Neural cell (in vitro differentiated cells): ENCODE measurements at regions not wholly inside any gene's neighbourhood (a gene's known extent, or its start where the extent isn't known, plus 50 kb on each side); places are given as distances from the start of the nearest gene placed in this dataset.

Experiments
- H2AFZ ChIP-seq: fragments of 200-600, 300-800 bp; sonication (generic), shearing (Covaris generic); 2 replicates; pipeline ENCODE4 v1.6.0; 2014; ENCODE audit warnings: low read depth, mild to moderate bottlenecking, antibody characterized with exemption, low read length, moderate library complexity
- H3F3A ChIP-seq: fragments of 200-600 bp; shearing (Covaris generic); 2 replicates; pipeline ENCODE4 v1.6.1; 2016; ENCODE audit warnings: mild to moderate bottlenecking, moderate library complexity, mixed read lengths, antibody characterized with exemption, low read length; ENCODE audit not compliant: insufficient read depth, poor library complexity, severe bottlenecking
- H3K27ac ChIP-seq: fragments of 200-600, 300-800 bp; sonication (generic), shearing (Covaris generic); 2 replicates; pipeline ENCODE4 v1.5.1; 2014; ENCODE audit warnings: mild to moderate bottlenecking, low read length, moderate library complexity
- H3K27me3 ChIP-seq: fragments of 300-800, 200-600 bp; sonication (generic), shearing (Covaris generic); 2 replicates; pipeline ENCODE4 v1.6.0; 2014; ENCODE audit warnings: mild to moderate bottlenecking, low read depth, low read length, moderate library complexity; ENCODE audit not compliant: insufficient read depth
- H3K36me3 ChIP-seq: fragments of 300-800, 200-600 bp; sonication (generic), shearing (Covaris generic); 2 replicates; pipeline ENCODE4 v1.5.1; 2014; ENCODE audit warnings: mild to moderate bottlenecking, antibody characterized with exemption, low read length, moderate library complexity; ENCODE audit not compliant: insufficient read depth
- H3K4me2 ChIP-seq: fragments of 300-800, 200-600 bp; sonication (generic), shearing (Covaris generic); 2 replicates; pipeline ENCODE4 v1.6.0; 2014; ENCODE audit warnings: mild to moderate bottlenecking, low read length
- H3K4me3 ChIP-seq: fragments of 300-800, 200-600 bp; sonication (generic), shearing (Covaris generic); 2 replicates; pipeline ENCODE4 v1.5.1; 2014; ENCODE audit warnings: mild to moderate bottlenecking, low read length, moderate library complexity
- H3K79me2 ChIP-seq: fragments of 200-600 bp; shearing (Covaris generic); replicated peaks from 2 replicates; pipeline ENCODE4 v1.6.0; 2014; ENCODE audit warnings: mild to moderate bottlenecking, low read length, moderate library complexity; ENCODE audit not compliant: insufficient read depth
- H3K9ac ChIP-seq: fragments of 300-800, 200-600 bp; sonication (generic), shearing (Covaris generic); 2 replicates; pipeline ENCODE4 v1.6.1; 2016; ENCODE audit warnings: mild to moderate bottlenecking, low read length, mixed read lengths
- H3K9me2 ChIP-seq: fragments of 200-600 bp; shearing (Covaris generic); 2 replicates; pipeline ENCODE4 v1.6.1; 2016; ENCODE audit warnings: mild to moderate bottlenecking, low read length, mixed read lengths; ENCODE audit not compliant: insufficient read depth
- H3K9me3 ChIP-seq: fragments of 200-600, 300-800 bp; sonication (generic), shearing (Covaris generic); 2 replicates; pipeline ENCODE4 v1.6.1; 2016; ENCODE audit warnings: mild to moderate bottlenecking, mixed run types, low read length, moderate library complexity, mixed read lengths
- H4K20me1 ChIP-seq: fragments of 200-600 bp; shearing (Covaris generic); 2 replicates; pipeline ENCODE4 v1.6.1; 2016; ENCODE audit warnings: mild to moderate bottlenecking, mixed run types; ENCODE audit not compliant: insufficient read depth
- EP300 ChIP-seq: fragments of 450-650 bp; conservative IDR thresholded peaks from 2 replicates; pipeline ENCODE4 v1.6.1; 2014; ENCODE audit warnings: antibody characterized with exemption, mild to moderate bottlenecking, moderate library complexity; ENCODE audit not compliant: poor library complexity, severe bottlenecking
- EZH2 ChIP-seq: fragments of 200-600, 300-800 bp; shearing (Covaris generic), sonication (generic); IDR thresholded peaks from 2 replicates; pipeline ENCODE4 v1.6.1; 2014; ENCODE audit warnings: antibody characterized with exemption, low read length, borderline replicate concordance, mild to moderate bottlenecking; ENCODE audit not compliant: insufficient read depth, poor library complexity, severe bottlenecking
- MXI1 ChIP-seq: fragments of 450-650 bp; conservative IDR thresholded peaks from 2 replicates; pipeline ENCODE4 v1.6.1; 2014; ENCODE audit warnings: antibody characterized with exemption, mild to moderate bottlenecking; ENCODE audit not compliant: poor library complexity, severe bottlenecking
- POLR2AphosphoS5 ChIP-seq: IDR thresholded peaks from 2 replicates; pipeline ENCODE4 v1.6.1; 2012
- RAD21 ChIP-seq: fragments of 450-650 bp; conservative IDR thresholded peaks from 2 replicates; pipeline ENCODE4 v1.6.1; 2014; ENCODE audit warnings: antibody characterized with exemption, mild to moderate bottlenecking, moderate library complexity
- SMC3 ChIP-seq: fragments of 450-650 bp; conservative IDR thresholded peaks from 2 replicates; pipeline ENCODE4 v1.6.1; 2014; ENCODE audit warnings: antibody characterized with exemption, mild to moderate bottlenecking, moderate library complexity; ENCODE audit not compliant: poor library complexity
- TAF1 ChIP-seq: IDR thresholded peaks from 2 replicates; pipeline ENCODE4 v1.6.1; 2012; ENCODE audit warnings: low read depth
- TF ChIP-seq, protein P1 (sequence below): fragments of 450-650 bp; IDR thresholded peaks from 2 replicates; pipeline ENCODE4 v1.5.1; 2014; ENCODE audit warnings: antibody characterized with exemption, mild to moderate bottlenecking, moderate library complexity; ENCODE audit not compliant: poor library complexity, severe bottlenecking
- TF ChIP-seq, protein P2 (sequence below): IDR thresholded peaks from 2 replicates; pipeline ENCODE4 v1.6.1; 2012; ENCODE audit warnings: borderline replicate concordance

DNA sequence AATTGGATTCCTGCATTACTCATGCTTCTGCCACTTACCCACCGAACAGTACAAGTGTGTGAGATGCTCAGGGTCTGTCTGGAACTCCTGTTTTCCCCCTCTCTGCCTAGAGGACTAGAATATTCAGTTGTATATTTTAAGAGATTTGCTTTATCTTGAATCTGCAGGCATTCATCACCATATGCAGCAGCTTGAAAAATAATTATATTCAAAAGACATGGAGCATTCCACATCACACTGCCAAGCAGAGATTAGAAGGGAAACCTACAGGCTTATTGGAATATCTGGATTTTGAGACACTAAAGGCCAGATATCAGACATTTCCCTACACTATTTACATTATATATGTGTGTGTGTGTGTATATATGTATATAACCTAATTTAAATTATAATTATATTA lies 382.8 kb upstream of the POM121L12 start:
- H4K20me1 ChIP-seq: no peaks in the 10 kb centered on the region
- no peak overlapping the region for H3K27ac ChIP-seq
- no peaks in the 10 kb centered on the region for H3F3A ChIP-seq
- H3K9me2 ChIP-seq: no peaks in the 10 kb centered on the region
- H3K4me2 ChIP-seq: no peak overlapping the region
- no peaks in the 10 kb centered on the region for H3K27me3 ChIP-seq
- TF ChIP-seq MXI1 (no peak), SMC3 (no peak), EP300 (no peak)
- H3K9ac ChIP-seq: no peak overlapping the region
- no peak overlapping the region for H3K4me3 ChIP-seq
- no peaks in the 10 kb centered on the region for H3K79me2 ChIP-seq
- H2AFZ ChIP-seq: no peak overlapping the region
- H3K36me3 ChIP-seq: no peaks in the 10 kb centered on the region
- no peaks in the 10 kb centered on the region for H3K9me3 ChIP-seq

DNA sequence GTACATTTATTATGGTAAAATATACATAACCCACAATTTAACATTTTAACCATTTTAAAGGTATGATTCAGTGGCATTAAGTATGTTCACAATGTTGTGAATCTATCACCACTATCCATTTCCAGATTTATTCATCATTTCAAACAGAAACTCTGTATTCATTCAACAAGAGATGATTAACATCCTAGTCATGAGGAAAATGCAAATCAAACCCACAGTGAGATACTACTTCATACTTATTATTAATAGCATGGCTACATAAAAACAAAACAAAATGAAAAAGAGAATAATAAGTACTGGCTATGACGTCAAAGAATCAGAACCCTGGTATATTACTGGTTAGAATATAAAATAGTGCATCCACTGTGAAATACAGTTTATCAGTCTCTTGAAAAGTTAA lies 386.6 kb upstream of the POM121L12 start:
- no peak for TF ChIP-seq POLR2AphosphoS5
- TF ChIP-seq EZH2: no peak
- no peak for TF ChIP-seq EP300
- TF ChIP-seq, protein P1, sequence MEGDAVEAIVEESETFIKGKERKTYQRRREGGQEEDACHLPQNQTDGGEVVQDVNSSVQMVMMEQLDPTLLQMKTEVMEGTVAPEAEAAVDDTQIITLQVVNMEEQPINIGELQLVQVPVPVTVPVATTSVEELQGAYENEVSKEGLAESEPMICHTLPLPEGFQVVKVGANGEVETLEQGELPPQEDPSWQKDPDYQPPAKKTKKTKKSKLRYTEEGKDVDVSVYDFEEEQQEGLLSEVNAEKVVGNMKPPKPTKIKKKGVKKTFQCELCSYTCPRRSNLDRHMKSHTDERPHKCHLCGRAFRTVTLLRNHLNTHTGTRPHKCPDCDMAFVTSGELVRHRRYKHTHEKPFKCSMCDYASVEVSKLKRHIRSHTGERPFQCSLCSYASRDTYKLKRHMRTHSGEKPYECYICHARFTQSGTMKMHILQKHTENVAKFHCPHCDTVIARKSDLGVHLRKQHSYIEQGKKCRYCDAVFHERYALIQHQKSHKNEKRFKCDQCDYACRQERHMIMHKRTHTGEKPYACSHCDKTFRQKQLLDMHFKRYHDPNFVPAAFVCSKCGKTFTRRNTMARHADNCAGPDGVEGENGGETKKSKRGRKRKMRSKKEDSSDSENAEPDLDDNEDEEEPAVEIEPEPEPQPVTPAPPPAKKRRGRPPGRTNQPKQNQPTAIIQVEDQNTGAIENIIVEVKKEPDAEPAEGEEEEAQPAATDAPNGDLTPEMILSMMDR: no peak
- TF ChIP-seq MXI1: no peak
- no peak for TF ChIP-seq SMC3
- no peak for TF ChIP-seq RAD21
- TF ChIP-seq, protein P2, sequence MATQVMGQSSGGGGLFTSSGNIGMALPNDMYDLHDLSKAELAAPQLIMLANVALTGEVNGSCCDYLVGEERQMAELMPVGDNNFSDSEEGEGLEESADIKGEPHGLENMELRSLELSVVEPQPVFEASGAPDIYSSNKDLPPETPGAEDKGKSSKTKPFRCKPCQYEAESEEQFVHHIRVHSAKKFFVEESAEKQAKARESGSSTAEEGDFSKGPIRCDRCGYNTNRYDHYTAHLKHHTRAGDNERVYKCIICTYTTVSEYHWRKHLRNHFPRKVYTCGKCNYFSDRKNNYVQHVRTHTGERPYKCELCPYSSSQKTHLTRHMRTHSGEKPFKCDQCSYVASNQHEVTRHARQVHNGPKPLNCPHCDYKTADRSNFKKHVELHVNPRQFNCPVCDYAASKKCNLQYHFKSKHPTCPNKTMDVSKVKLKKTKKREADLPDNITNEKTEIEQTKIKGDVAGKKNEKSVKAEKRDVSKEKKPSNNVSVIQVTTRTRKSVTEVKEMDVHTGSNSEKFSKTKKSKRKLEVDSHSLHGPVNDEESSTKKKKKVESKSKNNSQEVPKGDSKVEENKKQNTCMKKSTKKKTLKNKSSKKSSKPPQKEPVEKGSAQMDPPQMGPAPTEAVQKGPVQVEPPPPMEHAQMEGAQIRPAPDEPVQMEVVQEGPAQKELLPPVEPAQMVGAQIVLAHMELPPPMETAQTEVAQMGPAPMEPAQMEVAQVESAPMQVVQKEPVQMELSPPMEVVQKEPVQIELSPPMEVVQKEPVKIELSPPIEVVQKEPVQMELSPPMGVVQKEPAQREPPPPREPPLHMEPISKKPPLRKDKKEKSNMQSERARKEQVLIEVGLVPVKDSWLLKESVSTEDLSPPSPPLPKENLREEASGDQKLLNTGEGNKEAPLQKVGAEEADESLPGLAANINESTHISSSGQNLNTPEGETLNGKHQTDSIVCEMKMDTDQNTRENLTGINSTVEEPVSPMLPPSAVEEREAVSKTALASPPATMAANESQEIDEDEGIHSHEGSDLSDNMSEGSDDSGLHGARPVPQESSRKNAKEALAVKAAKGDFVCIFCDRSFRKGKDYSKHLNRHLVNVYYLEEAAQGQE: no peak
- TF ChIP-seq TAF1: no peak

DNA sequence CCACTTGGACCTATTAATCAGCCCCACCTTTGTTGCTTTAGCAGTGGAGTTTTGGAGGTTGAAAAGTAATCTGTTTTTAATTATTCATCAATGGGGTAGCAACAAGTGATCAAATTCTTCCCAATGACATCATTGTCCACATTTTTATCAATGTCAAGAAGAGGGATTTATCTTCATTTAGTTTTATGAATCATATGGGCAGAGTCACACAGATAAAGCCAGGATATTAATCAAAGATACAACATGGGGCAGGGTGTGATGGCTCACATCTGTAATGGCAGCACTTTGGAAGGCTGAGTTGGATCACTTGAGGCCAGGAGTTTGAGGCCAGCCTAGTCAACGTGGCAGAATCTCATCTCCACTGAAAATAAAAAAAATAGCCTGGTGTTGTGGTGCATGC lies 388.4 kb upstream of the POM121L12 start:
- H3K4me2 ChIP-seq: no peak overlapping the region
- no peak overlapping the region for H3K4me3 ChIP-seq
- no peaks in the 10 kb centered on the region for H3F3A ChIP-seq
- H3K27me3 ChIP-seq: no peaks in the 10 kb centered on the region
- H4K20me1 ChIP-seq: no peaks in the 10 kb centered on the region
- H3K79me2 ChIP-seq: no peaks in the 10 kb centered on the region
- no peak overlapping the region for H3K9ac ChIP-seq
- no peak overlapping the region for H2AFZ ChIP-seq
- H3K27ac ChIP-seq: no peak overlapping the region
- H3K9me2 ChIP-seq: no peaks in the 10 kb centered on the region
- H3K9me3 ChIP-seq: no peaks in the 10 kb centered on the region
- TF ChIP-seq MXI1: no peak
- TF ChIP-seq TAF1: no peak
- TF ChIP-seq, protein P1: no peak
- TF ChIP-seq, protein P2: no peak
- TF ChIP-seq SMC3: no peak
- TF ChIP-seq EP300: no peak
- TF ChIP-seq POLR2AphosphoS5: no peak
- TF ChIP-seq EZH2: no peak
- no peak for TF ChIP-seq RAD21
- H3K36me3 ChIP-seq: no peaks in the 10 kb centered on the region

More for the DNA sequence above, 386.6 kb upstream of the POM121L12 start:
- Histone ChIP-seq H3K4me3 (no peak overlapping the region), H3K27ac (no peak overlapping the region), H3K9ac (no peak overlapping the region), H3K27me3 (no peaks in the 10 kb centered on the region), H3K9me3 (no peaks in the 10 kb centered on the region), H3K36me3 (no peaks in the 10 kb centered on the region), H3F3A (no peaks in the 10 kb centered on the region), H4K20me1 (no peaks in the 10 kb centered on the region), H3K79me2 (no peaks in the 10 kb centered on the region), H3K9me2 (no peaks in the 10 kb centered on the region), H2AFZ (no peak overlapping the region), H3K4me2 (no peak overlapping the region)
